Skeletal muscle cell (primary cell): ENCODE measurements at regions not wholly inside any gene's neighbourhood (a gene's known extent, or its start where the extent isn't known, plus 50 kb on each side); places are given as distances from the start of the nearest gene placed in this dataset.
"Not testable (repeated sequence)": the region's sequence is repeated elsewhere in the genome, so short reads cannot be mapped to it uniquely, and the experiment has no call there.

Source experiments
- DNase-seq: peaks from one replicate; pipeline ENCODE4 v3.0.0-alpha.2; 2010; ENCODE audit warnings: low read depth
- H3K4me3 ChIP-seq: 2 replicates; pipeline ENCODE4 v1.5.1; 2011; ENCODE audit warnings: low read depth, mild to moderate bottlenecking, control low read depth, low read length, moderate library complexity

GRCh38 chr7:12456506-12456905 is 52.8 kb upstream of the VWDE start:
- no peak overlapping the region for H3K4me3 ChIP-seq
- DNase-seq = no peak

DNA sequence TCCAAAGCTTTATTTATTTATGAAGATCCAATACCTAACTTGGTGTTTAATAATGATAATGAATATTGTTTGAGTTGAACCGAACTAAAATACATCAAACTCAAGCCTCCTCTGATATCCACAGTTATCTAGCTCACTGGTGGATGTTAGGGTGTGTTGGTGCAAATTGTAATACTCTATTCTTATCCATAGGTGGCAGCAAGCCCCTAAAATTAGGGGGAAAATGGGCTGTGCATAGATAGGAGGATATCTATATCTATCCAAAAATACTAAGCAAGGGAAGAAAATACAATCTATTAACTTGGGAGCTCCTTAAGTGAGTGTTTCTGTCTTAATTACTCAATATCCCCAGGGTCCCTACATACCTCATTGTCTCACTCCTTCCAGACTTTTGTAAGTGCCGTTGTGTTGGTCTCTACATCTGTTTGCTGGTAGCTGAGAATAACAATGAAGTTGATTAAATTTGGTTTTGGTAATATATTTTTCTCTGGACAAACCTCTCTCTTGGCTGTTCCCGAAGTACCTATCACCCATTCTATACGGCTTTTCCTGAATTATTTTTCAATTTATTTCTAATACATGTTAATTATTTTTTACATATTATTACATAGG is 55.0 kb upstream of the VWDE start:
- DNase-seq = no peak
- H3K4me3 ChIP-seq = no peak overlapping the region

DNA sequence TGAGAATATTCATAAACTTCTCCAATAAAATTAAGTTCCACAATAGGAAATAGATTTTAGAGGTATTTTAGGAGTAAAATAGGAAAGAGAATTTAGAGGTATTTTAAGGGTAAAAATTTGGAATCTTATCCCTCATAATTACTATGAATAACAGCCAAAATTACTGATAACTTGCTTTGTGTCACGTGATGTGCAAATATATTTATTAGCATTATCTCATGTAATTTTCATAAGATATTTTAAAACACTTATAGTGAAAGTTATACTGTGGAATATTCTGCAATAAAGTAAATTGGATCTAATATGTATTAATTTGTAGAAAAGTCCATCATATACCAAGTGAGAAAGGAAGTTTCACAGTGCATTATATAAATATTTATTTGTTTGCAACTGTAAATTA is 64.2 kb upstream of the VWDE start:
- DNase-seq = no peak
- no peak overlapping the region for H3K4me3 ChIP-seq

- no peak overlapping the region for H3K4me3 ChIP-seq
Measured at GRCh38 chr7:12469568-12469967, 65.9 kb upstream of the VWDE start.

DNA sequence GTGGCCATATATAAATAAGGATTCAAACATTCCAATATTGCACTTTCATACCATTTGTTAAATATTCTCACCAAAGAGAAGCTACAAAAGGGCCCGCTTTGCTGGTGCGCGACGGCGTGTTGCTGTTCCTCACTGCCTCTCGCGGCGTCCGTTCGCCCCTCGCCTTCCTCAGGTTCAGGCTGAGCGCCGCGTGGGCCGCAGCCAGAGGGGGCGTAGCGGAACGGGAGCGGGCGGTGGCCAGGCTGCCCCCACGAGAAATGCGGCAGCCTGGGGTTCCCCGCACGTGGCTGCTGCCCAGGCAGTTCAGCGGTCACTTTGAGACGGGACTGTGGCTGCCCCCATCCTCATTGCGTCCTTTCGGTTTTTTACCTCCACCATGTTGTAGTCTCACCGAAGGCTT is 67.3 kb upstream of the VWDE start:
- no peak overlapping the region for H3K4me3 ChIP-seq
- DNase-seq = no peak

More at GRCh38 chr7:12469568-12469967, 65.9 kb upstream of the VWDE start:
- no peak for DNase-seq

- no peak overlapping the region for H3K4me3 ChIP-seq
- DNase-seq = no peak
Measured at GRCh38 chr7:12474035-12474434, 70.4 kb upstream of the VWDE start.

GRCh38 chr7:12475362-12476063 is 71.8 kb upstream of the VWDE start:
- peak; percentile 38 for DNase-seq
- H3K4me3 ChIP-seq = no peak overlapping the region

GRCh38 chr7:12477620-12478019 is 74.0 kb upstream of the VWDE start:
- no peak for DNase-seq

GRCh38 chr7:12481722-12482121 is 78.1 kb upstream of the VWDE start:
- DNase-seq = no peak
- H3K4me3 ChIP-seq = no peak overlapping the region

More at GRCh38 chr7:12477620-12478019, 74.0 kb upstream of the VWDE start:
- H3K4me3 ChIP-seq = no peak overlapping the region

DNA sequence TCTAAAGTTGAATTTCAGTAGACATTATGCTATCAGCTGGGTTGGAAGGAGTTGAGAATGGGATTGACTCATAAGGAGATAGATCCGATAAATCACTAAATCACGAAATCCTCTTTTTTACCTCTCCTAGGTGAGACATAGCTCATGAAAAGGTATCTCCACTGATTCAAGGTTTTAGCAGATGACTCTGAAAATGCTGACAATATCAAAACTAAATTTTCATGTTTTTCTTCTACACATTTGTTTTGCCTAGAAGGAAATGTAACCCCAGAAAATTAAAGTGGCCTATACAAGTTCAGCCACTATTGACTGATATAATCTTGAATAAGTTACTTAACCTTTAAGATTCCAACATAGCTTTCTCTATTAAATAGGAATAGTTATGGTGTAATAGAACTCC is 82.2 kb upstream of the VWDE start:
- no peak overlapping the region for H3K4me3 ChIP-seq

GRCh38 chr7:12488341-12488740 is 82.2 kb upstream of the SCIN start:
- DNase-seq = no peak
- no peak overlapping the region for H3K4me3 ChIP-seq

More for the DNA sequence above, 82.2 kb upstream of the VWDE start:
- DNase-seq = no peak

DNA sequence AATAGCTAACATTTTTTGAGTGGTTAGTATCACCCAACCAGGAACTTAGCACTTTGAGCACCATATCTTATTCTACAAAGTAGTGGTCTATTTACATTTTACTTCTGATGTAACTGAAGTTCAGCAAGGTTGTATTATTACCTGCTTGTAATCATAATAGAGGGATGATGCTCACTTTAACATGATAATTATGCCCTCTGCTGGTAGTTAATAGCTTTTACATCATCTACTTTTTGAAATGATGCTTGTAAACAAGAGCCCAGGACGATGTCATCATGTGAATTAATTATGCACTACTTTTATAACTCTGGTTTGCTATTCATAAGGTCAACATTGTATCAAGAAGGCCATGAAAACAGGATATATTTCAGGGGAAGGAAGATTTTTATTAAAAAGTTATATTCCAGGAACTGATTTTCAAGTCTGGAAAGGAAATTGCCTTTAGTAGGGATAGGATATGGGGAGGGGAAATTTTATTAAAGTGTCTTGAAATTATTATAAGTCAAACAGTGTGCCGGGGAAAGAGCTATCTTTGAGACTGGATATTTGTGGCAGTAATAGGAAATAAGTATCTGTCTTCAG is 80.3 kb upstream of the SCIN start:
- no peak overlapping the region for H3K4me3 ChIP-seq
- no peak for DNase-seq

DNA sequence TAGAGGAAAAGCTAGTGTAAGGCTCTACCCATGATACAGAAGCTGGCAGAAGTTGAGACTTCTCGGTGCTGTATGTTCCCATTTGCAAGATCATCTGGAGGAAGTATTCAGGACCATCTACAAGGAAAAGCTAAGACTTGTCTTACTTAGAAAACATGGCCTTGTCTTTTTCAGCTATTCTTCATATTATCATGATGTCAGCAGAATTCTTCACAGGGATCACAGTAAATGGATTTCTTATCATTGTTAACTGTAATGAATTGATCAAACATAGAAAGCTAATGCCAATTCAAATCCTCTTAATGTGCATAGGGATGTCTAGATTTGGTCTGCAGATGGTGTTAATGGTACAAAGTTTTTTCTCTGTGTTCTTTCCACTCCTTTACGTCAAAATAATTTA is 79.6 kb upstream of the SCIN start:
- DNase-seq = no peak
- no peak overlapping the region for H3K4me3 ChIP-seq

DNA sequence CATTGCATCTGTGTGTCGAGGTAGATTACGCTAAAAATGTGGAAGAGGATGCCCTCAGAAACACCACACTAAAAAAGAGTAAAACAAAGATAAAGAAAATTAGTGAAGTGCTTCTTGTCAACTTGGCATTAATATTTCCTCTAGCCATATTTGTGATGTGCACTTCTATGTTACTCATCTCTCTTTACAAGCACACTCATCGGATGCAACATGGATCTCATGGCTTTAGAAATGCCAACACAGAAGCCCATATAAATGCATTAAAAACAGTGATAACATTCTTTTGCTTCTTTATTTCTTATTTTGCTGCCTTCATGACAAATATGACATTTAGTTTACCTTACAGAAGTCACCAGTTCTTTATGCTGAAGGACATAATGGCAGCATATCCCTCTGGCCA is 79.0 kb upstream of the SCIN start:
- DNase-seq = no peak

GRCh38 chr7:12493407-12493806 is 77.1 kb upstream of the SCIN start:
- DNase-seq = no peak
- H3K4me3 ChIP-seq = no peak overlapping the region

More for the DNA sequence above, 79.0 kb upstream of the SCIN start:
- no peak overlapping the region for H3K4me3 ChIP-seq

GRCh38 chr7:12493863-12494686 is 76.4 kb upstream of the SCIN start:
- no peak for DNase-seq
- H3K4me3 ChIP-seq = no peak overlapping the region

GRCh38 chr7:12494687-12495024 is 75.9 kb upstream of the SCIN start:
- no peak for DNase-seq
- H3K4me3 ChIP-seq = no peak overlapping the region

GRCh38 chr7:12496901-12497674 is 73.4 kb upstream of the SCIN start:
- not testable (repeated sequence) for DNase-seq

DNA sequence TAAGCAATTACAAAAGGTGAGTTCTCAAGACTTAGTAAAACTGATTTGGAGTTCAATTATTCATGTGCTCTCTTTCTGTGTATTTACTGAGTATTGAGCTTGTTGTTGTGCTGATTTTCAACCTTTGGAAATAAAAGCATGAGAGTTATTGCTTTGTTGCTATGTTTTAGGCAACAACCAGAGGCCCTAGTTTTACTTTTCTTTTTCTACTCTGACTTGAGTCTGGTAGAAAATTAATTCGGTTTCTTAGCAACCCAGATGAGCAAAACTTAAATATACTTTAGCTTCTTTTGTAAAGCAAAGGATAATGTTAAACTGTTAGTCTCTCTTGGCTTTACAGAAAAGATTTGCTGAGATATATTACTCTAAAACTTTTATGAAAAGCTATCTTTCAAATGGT is 66.4 kb upstream of the SCIN start:
- no peak for DNase-seq
- no peak overlapping the region for H3K4me3 ChIP-seq

More at GRCh38 chr7:12496901-12497674, 73.4 kb upstream of the SCIN start:
- not testable (repeated sequence) for H3K4me3 ChIP-seq
